ENCODE measurements at regions not wholly inside any gene's neighbourhood (a gene's known extent, or its start where the extent isn't known, plus 50 kb on each side); places are given as distances from the start of the nearest gene placed in this dataset.

- TF ChIP-seq CTCF (IDR thresholded peaks at IDR 0.05) (no peak), EZH2phosphoT487 (IDR thresholded peaks at IDR 0.05) (no peak), EZH2 (IDR thresholded peaks at IDR 0.05) (no peak)
Observed at GRCh38 chr2:120656273-120656950, 79.3 kb upstream of the GLI2 start.
